OCI-LY7 (cell line): ENCODE measurements at regions not wholly inside any gene's neighbourhood (a gene's known extent, or its start where the extent isn't known, plus 50 kb on each side); places are given as distances from the start of the nearest gene placed in this dataset.

Experiments
- CTCF ChIP-seq: fragments of 200-600 bp; sonication (generic); conservative IDR thresholded peaks from 2 replicates; pipeline ENCODE4 v1.5.1; 2014; ENCODE audit warnings: mild to moderate bottlenecking, antibody characterized with exemption, low read length, moderate library complexity, mixed read lengths
- EZH2phosphoT487 ChIP-seq: fragments of 200-600 bp; sonication (generic); IDR thresholded peaks from 2 replicates; pipeline ENCODE4 v1.6.1; 2018; ENCODE audit warnings: low read depth, borderline replicate concordance, mild to moderate bottlenecking, mixed run types, antibody characterized with exemption, low read length, moderate library complexity, mixed read lengths

- TF ChIP-seq CTCF (no peak), EZH2phosphoT487 (no peak)
Measured at GRCh38 chr1:172882385-172882784, 168.4 kb downstream of the TNFSF18 start.
